CD4-positive, alpha-beta T cell (primary cell): ENCODE measurements at regions not wholly inside any gene's neighbourhood (a gene's known extent, or its start where the extent isn't known, plus 50 kb on each side); places are given as distances from the start of the nearest gene placed in this dataset.

Experiments used
- ATAC-seq: fragments of 200-7000 bp; cut with Tn5 transposase; one replicate; pipeline ENCODE4 v1.10.0; 2022; ENCODE audit warnings: mild to moderate bottlenecking; ENCODE audit not compliant: poor library complexity
- CTCF ChIA-PET: fragments of 350-600 bp; sonication (Branson Sonifier 250); formaldehyde crosslinking; loops from one replicate; lab custom pipeline; 2021; ENCODE audit warnings: antibody characterized with exemption, inconsistent platforms; lab: Charles Lee
- POLR2A ChIA-PET: fragments of 350-600 bp; sonication (Branson Sonifier 250); formaldehyde crosslinking; loops from one replicate; lab custom pipeline; 2021; ENCODE audit warnings: antibody characterized with exemption, inconsistent platforms; lab: Charles Lee
- DNase-seq, 14 experiments: peaks; one replicate each; pipeline ENCODE4 v3.0.0-alpha.2; 2013 to 2020; ENCODE audit warnings: mixed read lengths in 2 of 14
- H3K27ac ChIP-seq, 2 donors: one replicate each; pipeline versions ENCODE4 v1.5.1 to v1.7.0; 2013; ENCODE audit warnings: low read length in 2 of 2, low read depth in 1 of 2, mild to moderate bottlenecking in 1 of 2
- H3K27me3 ChIP-seq, 2 experiments: 1 replicate in 1 of 2; 2 replicates in 1 of 2; pipeline versions ENCODE4 v1.6.1 to v1.7.0; 2013; ENCODE audit warnings: low read length in 2 of 2, control low read depth in 1 of 2, mild to moderate bottlenecking in 1 of 2, moderate library complexity in 1 of 2; ENCODE audit not compliant: insufficient read depth in 2 of 2, control insufficient read depth in 1 of 2
- H3K36me3 ChIP-seq: one replicate; pipeline ENCODE4 v1.6.1; 2013; ENCODE audit warnings: low read length, control low read depth; ENCODE audit not compliant: insufficient read depth
- H3K4me1 ChIP-seq: one replicate; pipeline ENCODE4 v1.6.1; 2013; ENCODE audit warnings: low read length, control low read depth; ENCODE audit not compliant: insufficient read depth
- H3K4me3 ChIP-seq: one replicate; pipeline ENCODE4 v1.5.1; 2013; ENCODE audit warnings: mild to moderate bottlenecking, low read length, moderate library complexity
- H3K9me3 ChIP-seq, 2 experiments: 1 replicate in 1 of 2; 2 replicates in 1 of 2; pipeline versions ENCODE4 v1.6.1 to v1.7.0; 2013; ENCODE audit warnings: low read length in 2 of 2, mild to moderate bottlenecking in 2 of 2, control low read depth in 1 of 2, moderate library complexity in 1 of 2; ENCODE audit not compliant: control insufficient read depth in 1 of 2, insufficient read depth in 1 of 2
- H3K27ac Mint-ChIP-seq: one replicate; pipeline ENCODE4 v1.8.0; 2020; ENCODE audit warnings: mixed read lengths
- H3K27me3 Mint-ChIP-seq: one replicate; pipeline ENCODE4 v1.8.0; 2021; ENCODE audit warnings: mixed read lengths
- H3K36me3 Mint-ChIP-seq: one replicate; pipeline ENCODE4 v1.8.0; 2021; ENCODE audit warnings: low read depth, mixed read lengths
- H3K4me1 Mint-ChIP-seq: one replicate; pipeline ENCODE4 v1.8.0; 2021; ENCODE audit warnings: low read depth, mixed read lengths
- H3K4me3 Mint-ChIP-seq: one replicate; pipeline ENCODE4 v1.8.0; 2020; ENCODE audit warnings: mild to moderate bottlenecking, mixed read lengths
- H3K9me3 Mint-ChIP-seq: one replicate; pipeline ENCODE4 v1.8.0; 2020; ENCODE audit warnings: mixed read lengths
- CTCF ChIP-seq: fragments of 200-600 bp; IDR thresholded peaks from one replicate; pipeline ENCODE4 v1.8.0; 2022; ENCODE audit warnings: antibody characterized with exemption, mild to moderate bottlenecking
- intact Hi-C, 2 experiments: fragments of 100-400 bp; cut with DNase I in 1 of 2; cut with micrococcal nuclease in 1 of 2; formaldehyde crosslinking; loops; one replicate each; pipeline versions ENCODE4 v1.15.1 to v1.9.0; 2023 to 2025; cut with DNase I, micrococcal nuclease

- ATAC-seq = no peak
Observed at GRCh38 chr3:159879598-159879997, 109.0 kb upstream of the IL12A start.

GRCh38 chr3:159881208-159881607, 107.4 kb upstream of the IL12A start:
- H3K4me3 ChIP-seq = no peak overlapping the region
- no peak overlapping the region for H3K27ac Mint-ChIP-seq

More at GRCh38 chr3:159879598-159879997, 109.0 kb upstream of the IL12A start:
- Histone ChIP-seq H3K4me1 (no peaks in the 10 kb centered on the region), H3K9me3 (no peaks in the 10 kb centered on the region), H3K36me3 (no peaks in the 10 kb centered on the region), H3K27ac (no peak overlapping the region), H3K4me3 (no peak overlapping the region), H3K27me3 (no peaks in the 10 kb centered on the region)
- Mint-ChIP-seq H3K27ac (no peak overlapping the region), H3K4me1 (no peaks in the 10 kb centered on the region), H3K4me3 (no peak overlapping the region), H3K36me3 (no peaks in the 10 kb centered on the region), H3K27me3 (peaks cover 15% of the 10 kb centered on the region), H3K9me3 (no peaks in the 10 kb centered on the region)
- TF ChIP-seq CTCF = no peak
- intact Hi-C loops = no loop called here
- ChIA-PET CTCF (no interaction called here), POLR2A (no interaction called here)
- DNase-seq = no peak

GRCh38 chr3:159881828-159882309, 106.8 kb upstream of the IL12A start:
- H3K9me3 ChIP-seq = no peaks in the 10 kb centered on the region
- intact Hi-C loops = loop anchor here in 1 of 2 experiments (5.0 kb wide), 1 partner anchor 530 kb away; no protein-coding TSS in a partner anchor
- H3K4me3 Mint-ChIP-seq = no peak overlapping the region
- ATAC-seq (no peak), DNase-seq (no peak)
- H3K9me3 Mint-ChIP-seq = no peaks in the 10 kb centered on the region
- no peak overlapping the region for H3K27ac Mint-ChIP-seq
- H3K27ac ChIP-seq = no peak overlapping the region
- no peak overlapping the region for H3K4me3 ChIP-seq
- ChIA-PET CTCF (no interaction called here), POLR2A (no interaction called here)
- H3K4me1 Mint-ChIP-seq = no peaks in the 10 kb centered on the region
- H3K36me3 ChIP-seq = no peaks in the 10 kb centered on the region
- no peaks in the 10 kb centered on the region for H3K27me3 ChIP-seq
- no peaks in the 10 kb centered on the region for H3K36me3 Mint-ChIP-seq
- peaks cover 10% of the 10 kb centered on the region for H3K27me3 Mint-ChIP-seq
- TF ChIP-seq CTCF = no peak
- H3K4me1 ChIP-seq = no peaks in the 10 kb centered on the region

More at GRCh38 chr3:159881208-159881607, 107.4 kb upstream of the IL12A start:
- H3K27ac ChIP-seq = no peak overlapping the region
- no peaks in the 10 kb centered on the region for H3K9me3 ChIP-seq
- no peaks in the 10 kb centered on the region for H3K4me1 Mint-ChIP-seq
- H3K9me3 Mint-ChIP-seq = no peaks in the 10 kb centered on the region
- no peaks in the 10 kb centered on the region for H3K36me3 Mint-ChIP-seq
- no peaks in the 10 kb centered on the region for H3K36me3 ChIP-seq
- ATAC-seq (no peak), DNase-seq (no peak)
- intact Hi-C loops = loop anchor here in 1 of 2 experiments (5.0 kb wide), 1 partner anchor 531 kb away; no protein-coding TSS in a partner anchor
- CTCF ChIA-PET = no interaction called here
- no peak overlapping the region for H3K4me3 Mint-ChIP-seq
- no peaks in the 10 kb centered on the region for H3K4me1 ChIP-seq
- H3K27me3 ChIP-seq = no peaks in the 10 kb centered on the region
- no peak for TF ChIP-seq CTCF
- peaks cover 15% of the 10 kb centered on the region for H3K27me3 Mint-ChIP-seq
- POLR2A ChIA-PET = no interaction called here
